GM21576 (cell line): ENCODE measurements at regions not wholly inside any gene's neighbourhood (a gene's known extent, or its start where the extent isn't known, plus 50 kb on each side); places are given as distances from the start of the nearest gene placed in this dataset.

Source experiments
- ATAC-seq: cut with Tn5 transposase; IDR thresholded peaks from one replicate; pipeline ENCODE4 v1.9.1; 2021; ENCODE audit warnings: mild to moderate bottlenecking, moderate library complexity; ENCODE audit not compliant: unreplicated experiment

DNA sequence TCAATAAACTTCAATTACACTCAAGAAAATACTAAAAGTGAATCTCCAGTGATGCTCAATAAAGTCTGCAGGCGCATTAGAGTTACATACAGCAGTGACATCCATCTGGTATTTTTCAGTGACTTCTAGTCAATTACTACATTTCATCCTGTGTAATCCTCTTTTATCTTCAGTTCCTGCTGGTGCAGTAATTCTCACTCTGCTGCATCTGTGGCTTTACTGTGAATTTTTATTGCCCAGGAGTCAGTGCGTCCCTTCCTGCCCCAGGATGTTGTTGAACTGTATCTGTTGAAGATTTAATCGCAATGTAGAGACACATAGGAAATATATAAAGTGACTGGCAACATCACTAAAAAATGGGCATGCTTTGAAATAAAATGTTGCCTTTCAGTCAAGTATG is 196.3 kb upstream of the TMTC4 start:
- ATAC-seq, result no peak

DNA sequence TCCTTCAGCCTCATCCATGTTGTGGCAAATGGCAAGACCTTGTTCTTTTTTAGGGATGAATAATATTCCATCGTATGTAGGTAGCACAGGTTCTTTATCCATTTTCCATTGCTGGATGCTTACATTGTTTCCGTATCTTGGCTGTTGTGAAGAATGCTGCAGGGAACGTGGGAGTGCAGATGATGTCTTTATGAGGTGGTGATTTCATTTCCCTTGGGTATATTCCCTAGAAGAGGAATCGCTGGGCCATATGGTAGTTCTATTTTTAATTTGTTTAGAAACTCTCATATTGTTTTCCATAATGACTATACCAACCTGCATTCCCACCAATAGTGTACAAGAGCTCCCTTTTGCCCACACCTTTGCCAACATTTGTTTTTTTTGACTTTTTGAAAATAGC is 186.3 kb upstream of the TMTC4 start:
- no peak for ATAC-seq

DNA sequence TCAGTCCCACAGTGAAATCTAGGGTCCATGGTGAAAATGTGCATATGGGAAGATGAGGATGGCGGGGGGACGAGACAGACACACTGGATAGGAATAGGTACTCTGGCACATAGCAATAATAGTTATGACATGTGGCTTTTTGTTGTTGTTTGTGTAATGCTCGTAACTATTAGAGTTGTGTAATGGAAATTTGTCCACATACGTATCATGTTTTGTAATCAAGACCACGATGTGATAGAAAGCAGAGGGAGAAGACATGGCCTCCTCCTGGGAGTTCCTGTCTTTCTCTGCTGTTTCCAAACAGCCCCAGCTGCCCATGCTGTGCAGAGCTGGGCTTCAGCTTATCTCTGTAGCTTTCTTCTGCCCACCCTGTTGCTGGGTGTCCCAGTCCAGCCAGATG is 185.3 kb upstream of the TMTC4 start:
- no peak for ATAC-seq

DNA sequence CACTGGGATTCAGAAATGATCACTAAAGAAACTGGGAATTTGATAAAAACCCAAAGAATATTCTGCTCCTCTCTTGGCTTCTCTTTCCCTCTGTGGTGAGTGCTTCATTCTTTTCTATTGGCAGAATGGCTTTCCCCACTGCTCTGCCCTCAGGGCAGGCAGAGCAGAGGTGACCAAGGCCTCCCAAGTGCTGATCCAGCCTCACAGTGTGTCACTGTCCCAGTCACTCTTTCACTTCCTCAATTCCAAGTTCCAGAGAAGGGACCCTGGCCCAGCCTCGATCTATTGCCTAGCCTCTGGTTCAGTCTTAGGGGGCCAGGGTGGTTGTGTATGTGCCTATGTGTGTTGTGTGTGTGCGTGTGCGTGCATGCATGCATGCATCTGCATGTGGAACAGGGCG is 180.6 kb upstream of the TMTC4 start:
- no peak for ATAC-seq

DNA sequence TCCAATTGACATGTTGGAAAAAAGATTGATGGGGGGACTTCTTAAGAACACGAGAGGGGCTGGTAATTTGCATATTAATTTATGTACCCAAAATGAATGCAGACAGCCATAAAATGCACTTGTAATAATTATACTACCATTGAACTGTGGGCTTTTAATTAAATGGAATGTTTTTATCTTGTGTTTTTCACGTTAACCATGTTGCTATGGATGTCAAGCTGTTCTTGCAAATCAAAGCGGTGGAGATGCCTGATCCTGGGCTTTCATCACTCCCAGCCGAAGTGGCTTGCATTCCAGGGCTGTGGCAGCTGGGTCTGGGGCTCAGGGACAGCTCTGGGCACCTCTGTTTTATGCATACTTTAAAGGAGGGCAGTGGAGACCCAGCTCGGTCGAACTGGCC is 179.4 kb upstream of the TMTC4 start:
- no peak for ATAC-seq

DNA sequence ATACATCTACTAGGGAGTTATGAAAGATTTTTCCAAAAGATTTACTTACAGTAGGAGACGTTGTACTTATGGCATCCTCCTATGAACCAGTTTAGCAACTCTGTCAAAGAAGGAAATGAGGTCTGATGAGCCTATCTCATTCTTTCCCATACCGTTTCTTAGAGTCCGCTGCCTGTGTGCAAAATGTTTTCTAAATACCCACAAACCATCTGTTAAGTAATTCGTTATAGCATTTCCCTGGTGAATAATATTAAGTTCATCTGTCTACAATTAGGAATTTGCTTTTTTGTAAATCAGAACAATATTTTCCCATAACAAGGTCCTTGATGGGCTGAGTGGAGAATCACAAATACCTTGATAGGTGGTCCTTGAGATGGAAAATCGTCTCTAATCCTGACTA is 178.8 kb upstream of the TMTC4 start:
- ATAC-seq, result no peak

DNA sequence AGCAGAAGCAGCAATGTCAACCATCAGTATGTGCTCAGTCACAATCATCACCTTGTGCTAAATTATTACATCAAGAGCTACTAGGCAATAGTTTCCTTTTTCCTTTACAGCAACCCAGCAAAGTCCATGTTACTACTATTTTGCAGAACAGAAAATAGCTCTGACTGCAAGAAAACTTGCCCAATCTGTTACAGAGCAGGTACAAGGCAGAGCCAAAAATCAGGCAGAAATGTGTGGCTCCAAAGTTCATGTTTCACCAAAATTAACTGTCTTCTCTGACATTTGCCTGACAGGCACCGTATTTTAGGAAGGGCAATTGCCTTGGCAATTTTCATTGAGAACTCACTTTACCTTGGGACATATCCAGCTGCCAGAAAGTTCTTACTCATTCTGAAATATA is 177.6 kb upstream of the TMTC4 start:
- no peak for ATAC-seq

DNA sequence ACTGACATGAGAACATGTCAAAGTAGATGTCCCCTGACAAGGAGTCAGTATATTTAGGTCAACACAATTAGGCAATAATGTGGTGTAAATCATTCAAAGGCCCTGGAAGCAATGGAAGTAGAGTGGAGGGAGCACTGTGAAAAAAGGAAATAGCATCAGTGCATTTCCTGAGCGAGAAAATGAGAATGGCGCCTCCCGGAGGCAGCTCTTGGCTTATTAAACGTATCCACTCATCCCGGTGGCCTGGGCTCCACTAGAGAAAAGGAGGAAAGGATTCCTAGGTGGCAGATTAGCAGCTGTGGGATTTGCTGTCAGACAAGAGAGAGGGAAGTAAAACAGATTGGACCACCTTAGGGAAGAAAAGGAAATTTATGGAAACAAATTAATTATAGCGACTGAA is 173.7 kb upstream of the TMTC4 start:
- ATAC-seq, result no peak

DNA sequence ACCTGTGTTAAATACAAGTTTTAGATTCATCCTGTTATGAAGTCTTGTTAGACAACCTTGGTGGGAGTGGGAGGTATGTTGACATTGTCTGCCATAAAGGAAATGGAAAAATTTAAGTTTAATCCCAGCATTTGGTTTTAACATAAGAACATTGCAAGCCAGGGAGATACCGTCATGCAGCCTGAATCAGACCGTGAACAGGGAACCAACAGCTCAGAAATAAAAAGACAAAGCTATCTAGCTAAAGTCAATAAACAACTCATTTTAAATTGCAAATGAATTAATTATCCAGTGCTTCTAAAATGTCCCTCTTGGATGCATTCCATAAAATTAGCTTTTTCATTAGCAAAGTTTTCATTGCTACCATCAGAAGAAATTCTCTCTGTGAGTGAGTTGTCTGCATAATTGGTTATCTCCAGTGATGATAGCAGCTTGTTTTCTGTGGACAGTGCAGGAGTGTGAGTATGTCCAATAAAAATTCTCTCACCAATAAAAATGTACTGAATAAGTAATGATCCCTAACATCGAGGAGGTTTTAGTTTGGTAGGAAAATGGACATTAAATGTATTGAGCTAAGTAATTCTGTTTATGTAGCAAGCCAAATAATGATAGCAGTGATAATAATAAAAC is 170.6 kb upstream of the TMTC4 start:
- no peak for ATAC-seq

DNA sequence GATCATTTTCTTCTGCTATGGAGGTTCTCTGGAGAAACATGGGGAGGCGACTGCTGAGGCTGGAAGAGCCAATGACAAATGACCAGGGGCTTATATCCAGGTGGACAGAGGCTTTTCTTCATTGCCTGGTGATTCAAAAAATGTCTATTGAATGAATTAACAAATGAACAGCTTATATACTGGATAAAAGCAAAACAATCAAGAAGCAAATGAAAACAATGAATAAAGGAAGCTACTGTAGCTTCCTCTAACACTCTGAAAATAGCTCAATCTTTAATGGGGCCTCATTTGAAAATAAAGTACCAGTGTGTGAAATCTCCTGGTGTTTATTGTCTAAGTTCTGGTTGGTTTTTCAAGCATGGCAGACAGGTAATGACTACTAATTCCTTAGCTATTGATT is 167.5 kb upstream of the TMTC4 start:
- no peak for ATAC-seq

DNA sequence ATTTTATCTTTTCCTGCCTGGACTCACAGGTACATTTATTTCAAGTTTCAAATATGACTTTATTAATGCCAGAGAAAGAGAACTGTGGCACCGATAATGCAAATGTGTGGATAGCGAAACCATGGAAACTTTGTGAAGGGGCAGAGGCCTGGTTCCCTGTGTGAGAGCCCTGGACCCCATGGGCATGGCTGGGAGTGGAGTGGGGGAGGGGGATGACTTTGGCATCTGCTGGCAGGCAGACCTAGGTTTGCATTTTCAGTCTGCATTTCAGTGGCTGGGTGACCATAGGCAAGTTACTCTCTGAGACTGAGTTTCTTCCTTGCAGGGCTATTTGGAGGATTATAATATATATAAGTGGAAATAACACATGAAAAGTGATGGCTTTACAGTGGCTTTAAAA is 163.8 kb upstream of the TMTC4 start:
- ATAC-seq, result no peak

DNA sequence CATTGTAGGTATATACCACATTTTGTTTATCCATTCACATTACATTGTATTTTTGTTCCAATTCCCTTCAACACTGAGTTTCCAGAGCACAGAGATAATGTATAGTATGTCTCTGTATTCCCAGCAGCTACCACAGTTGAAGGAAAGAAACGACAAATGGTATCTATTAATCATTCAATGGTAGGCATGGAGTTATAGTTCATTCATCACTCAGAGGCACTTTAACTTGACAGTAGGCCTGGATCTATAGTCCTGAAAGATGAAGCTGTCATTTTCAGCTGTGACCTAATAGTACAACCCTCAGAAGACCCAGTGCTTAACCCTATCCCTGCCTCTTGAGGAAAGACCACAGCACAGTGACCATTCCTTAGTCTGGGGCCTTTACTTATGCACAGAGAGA is 163.0 kb upstream of the TMTC4 start:
- ATAC-seq, result no peak

DNA sequence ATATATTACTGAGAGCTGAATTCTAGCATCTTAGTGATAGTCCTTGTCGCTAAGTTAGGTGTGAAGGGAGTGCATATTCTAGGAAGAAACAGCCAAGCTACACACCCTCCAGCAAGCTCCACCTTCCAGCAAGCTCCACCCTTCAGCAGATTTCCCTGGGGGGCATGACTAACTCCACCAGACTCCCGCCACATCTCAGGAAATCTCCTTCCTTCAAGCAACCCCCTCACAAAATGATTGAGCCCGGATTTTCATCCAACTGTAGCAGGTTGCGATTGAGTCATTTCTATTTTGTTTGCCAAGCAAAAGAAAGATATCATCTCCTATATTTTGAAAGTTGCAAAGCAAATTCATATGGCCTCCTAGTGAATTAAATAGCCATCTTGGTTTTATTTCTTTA is 162.1 kb upstream of the TMTC4 start:
- no peak for ATAC-seq

DNA sequence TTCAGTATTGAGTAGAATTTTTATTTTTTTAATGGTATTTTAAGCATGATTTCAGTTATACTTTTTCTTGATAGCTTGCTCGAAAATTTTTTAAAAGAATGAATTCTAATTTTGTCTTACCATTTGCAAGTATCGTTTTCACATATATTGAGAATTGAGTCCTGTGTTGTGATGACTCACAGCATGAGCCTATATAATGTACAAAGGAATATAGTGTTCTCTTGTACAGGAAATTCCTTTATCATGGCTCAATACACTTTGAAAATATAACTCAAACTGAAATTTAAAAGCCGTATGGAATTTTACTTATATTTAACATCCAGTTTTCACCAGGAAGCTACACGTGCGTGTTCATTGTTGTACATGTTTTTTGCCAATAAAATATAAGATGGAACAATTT is 161.1 kb upstream of the TMTC4 start:
- no peak for ATAC-seq

DNA sequence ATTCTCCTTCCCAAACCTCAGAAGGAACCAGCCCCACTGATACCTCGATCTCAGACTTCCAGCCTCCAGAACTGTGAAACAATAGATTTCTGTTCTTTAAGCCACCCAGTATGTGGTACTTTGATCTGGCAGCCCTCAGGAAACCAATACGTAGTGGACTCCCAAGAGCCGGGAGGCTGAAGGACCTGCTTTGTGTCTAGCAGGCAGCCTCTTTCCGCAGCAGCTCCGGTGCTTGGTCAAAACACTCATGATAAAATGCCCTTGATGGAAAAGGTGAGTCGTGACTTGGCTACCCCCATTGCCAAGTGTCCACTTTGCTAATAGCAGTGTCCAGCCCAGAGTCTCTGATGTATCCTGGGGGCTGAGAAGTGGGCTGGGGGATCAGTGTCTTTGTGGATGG is 158.8 kb upstream of the TMTC4 start:
- ATAC-seq, result no peak

DNA sequence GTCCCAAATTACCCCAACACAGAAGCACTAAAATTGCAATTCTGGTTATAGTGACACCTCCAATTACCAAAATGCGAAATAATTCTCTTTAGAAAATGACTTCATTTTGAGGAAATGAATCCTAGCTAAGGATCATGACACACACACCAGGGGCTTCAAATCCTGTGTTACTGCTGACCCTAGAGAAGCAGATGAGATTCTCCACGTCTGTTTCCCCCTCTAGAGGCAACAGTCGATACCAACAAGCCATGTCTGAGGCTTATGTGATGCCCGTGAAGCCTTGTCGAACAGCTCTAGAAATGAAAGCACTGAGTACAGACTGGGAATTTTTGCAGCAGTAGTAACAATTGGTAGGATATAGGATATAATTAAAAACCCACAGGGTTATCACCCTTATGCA is 153.6 kb upstream of the TMTC4 start:
- no peak for ATAC-seq

DNA sequence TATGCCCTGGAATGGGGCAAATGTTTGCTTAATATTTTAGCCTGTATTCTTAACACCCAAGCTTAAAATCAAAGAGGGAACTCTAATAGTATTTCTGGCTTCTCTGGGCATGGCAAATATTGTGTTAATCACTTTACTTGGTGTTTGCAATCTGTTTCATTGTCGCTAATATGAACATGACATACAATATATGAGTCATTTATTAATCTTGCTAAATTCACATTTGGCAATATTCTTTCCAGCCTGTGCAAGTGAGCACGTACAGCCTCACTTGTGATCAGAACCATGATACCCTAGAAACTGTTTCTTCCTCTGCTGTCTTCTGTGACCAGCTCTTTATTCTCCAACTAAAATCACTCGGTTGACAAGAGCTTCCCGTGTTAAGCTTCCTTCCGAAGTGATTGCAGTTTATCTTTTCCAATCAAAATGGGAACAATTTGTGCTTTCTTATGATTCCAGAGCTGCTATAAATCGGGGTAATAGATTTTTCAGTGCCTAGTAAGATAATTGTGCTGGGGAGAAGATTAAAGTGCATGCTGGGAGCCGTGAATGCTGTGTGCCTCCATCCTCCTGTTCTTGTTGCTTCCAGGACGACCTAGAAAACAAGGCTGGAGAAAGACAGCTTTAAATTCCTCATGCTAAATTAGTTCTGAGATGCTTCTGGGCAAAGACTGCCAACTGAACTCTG is 153.0 kb upstream of the TMTC4 start:
- no peak for ATAC-seq

DNA sequence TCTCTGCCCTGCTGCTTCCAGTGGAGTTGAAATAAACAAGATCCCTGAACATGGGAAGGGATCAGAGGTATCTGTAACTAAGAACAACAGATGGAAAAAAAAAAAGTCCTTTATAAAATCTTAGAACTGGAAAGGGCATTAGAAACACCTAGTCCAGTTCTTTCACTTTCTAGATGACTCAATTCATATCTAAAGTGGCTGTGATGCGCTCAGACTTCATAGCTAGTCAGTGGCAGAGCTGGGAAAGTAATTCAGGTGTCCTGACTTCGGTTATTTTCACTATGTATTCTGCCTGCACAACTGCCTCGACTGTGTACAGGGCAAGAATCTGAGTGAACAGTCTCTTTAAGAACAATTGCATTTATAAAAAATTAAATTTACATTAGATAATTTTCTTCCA is 151.8 kb upstream of the TMTC4 start:
- ATAC-seq, result no peak

DNA sequence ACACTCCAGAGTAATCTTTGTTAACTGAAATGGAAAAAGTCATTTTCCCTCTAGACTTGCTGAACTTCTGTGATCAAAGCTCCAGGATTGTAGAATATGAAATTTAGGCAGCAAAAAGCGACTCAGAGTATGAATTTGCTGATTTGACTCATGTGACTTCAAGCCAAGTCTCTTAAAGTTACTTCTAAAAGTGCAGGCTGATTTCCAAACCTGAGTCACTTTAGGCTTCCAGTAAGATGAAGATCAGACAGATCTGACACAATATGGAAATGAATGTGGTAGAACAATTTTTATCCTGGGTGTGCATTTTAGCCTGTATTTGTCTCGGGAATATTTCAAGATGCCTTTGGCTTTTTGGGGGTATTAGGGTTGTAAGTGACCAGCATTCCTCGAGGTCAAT is 151.0 kb upstream of the TMTC4 start:
- ATAC-seq, result no peak

DNA sequence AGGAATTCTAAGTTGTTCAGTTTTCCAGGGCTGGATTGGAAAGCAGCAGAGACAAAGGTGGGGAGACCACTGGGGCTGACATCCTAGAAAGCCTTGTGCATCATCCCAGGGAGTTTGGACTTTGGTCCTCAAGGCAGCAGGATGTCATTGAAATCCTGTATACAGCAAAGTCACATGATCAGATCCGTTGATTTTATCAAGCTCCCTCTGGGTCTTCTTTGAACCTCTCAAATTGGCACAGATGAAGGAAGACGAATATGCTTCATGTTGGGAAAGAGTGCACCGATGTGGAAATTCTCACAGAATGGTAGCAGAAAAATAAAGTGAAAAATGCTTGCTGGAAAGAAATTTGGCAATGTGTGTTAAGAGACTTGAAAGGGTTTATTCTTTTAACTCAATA is 149.8 kb upstream of the TMTC4 start:
- no peak for ATAC-seq

DNA sequence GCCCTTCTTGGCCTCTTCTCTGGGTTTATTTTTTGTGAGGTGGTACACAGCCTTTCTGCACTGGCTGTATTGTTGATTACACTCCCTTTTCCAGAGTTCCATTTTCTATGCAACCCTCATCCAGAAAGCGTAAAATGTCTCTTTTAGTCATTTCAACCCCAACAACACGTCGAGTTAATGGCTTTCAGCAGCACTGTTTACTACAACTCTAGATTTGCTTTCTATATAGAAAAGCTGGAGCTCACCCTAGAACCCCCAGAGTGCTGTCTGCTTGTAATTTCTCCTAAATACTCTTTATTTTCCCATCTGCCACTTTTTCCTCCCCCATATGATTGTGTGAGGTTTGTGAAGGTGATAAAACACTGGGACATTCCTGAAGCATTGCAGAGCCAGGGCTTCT is 148.9 kb upstream of the TMTC4 start:
- ATAC-seq, result no peak

DNA sequence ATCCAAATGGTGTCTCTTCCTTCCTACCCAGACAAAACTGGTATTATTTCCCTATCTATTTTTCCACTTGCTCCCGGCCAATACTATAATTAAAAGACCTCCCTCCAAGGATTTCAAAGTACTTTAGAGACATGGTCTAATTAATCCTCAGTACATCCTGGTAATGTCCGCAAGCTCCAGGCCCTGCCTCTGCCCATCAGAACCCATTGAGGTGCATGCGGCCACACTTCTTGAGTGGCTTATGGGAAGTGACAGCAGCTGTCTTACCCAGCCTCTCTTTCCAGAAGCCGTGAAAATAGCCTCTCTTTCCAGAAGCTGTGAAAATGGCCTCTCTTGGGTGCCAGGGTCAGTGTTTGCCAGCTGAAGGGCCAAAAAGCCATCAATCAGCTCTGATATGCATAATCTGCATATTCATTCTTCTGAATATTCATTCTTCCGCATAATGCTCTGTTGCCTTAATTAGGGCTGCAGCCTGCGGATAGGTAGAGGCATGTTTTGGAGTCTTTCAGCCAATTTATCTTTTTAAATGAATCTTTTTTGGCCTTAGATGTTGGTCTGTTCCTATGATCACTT is 148.4 kb upstream of the TMTC4 start:
- ATAC-seq, result no peak

DNA sequence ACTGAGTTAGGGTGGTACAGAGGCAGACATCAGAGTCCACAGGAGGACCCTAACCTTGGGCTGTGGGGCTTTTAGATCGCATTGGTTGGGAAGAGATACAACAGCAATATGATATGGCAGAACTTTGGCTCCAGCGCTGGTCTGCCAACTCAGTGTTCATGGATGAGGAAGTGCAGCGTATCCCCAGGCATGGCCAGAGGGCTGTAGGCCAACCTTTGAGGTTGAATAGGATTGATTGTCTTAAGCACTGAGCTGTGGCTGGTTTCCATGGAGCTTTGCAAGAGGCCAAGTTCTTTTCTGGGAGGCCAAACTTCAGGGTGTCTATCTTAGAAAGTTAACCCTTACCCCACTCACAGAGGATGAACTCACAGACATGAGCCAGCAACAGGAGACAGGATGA is 144.1 kb upstream of the TMTC4 start:
- ATAC-seq, result no peak
